Amniotic stem cell (primary cell): ENCODE measurements at regions not wholly inside any gene's neighbourhood (a gene's known extent, or its start where the extent isn't known, plus 50 kb on each side); places are given as distances from the start of the nearest gene placed in this dataset.
"Not testable (repeated sequence)": the region's sequence is repeated elsewhere in the genome, so short reads cannot be mapped to it uniquely, and the experiment has no call there.

Experiments
- DNase-seq: peaks from one replicate; lab custom pipeline; 2025; lab: John Stamatoyannopoulos, UW

DNA sequence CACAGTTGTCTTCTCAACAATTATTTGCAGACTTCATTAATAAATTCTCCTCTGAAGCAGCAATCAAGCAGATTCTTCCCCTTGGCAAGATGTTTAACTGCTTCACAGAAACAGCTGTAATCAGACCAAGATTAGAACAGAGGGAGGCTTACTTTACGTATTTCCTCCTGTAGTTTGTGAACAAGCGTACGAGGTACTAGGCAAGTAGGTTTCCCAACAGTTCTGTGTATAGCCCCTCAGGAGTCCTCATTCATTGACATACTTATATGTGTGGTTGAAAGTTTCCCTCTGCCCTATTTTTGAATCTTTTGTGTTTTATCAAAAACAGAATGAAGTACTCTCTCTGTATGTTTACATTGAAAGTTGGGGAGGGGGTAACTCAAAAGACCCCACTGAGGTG is 128.0 kb downstream of the SPATA31D1 start:
- no peak for DNase-seq

DNA sequence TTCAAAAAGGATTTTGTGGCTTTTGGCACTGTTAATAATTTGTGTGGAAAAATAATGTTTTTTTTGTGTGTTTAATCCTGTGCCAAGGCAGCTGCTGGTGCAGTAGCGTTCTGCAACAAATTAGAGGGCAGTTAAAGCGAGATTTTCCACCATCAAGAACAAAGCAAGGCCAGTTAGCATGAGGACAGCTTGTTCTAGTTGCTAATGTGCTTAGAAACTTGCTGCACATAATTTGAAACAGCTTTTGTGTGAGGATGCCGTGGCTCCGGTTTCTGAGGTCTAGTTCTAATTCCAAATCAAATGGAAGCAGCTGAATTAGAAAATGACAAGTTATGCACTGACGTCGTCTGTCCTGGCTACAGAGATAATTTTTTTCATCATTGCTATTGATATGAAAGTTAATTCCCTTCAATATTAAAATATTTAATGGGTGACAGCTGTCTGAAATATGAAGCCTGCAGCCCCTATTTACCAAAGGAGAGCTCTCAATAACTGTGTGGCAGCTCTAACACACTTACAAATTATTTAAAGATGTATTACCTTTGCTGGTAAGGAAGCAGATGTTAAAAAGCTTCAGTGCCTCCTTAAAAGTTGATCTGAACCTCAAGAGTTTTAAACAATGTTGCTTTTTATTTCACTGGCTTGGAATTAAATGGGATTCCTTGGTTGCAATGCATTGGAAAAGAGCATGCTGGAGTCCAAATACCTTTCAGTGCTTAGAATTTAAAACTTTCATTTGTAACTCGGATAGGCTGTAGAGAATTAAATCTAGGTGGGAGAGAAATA is 128.6 kb downstream of the SPATA31D1 start:
- no peak for DNase-seq

DNA sequence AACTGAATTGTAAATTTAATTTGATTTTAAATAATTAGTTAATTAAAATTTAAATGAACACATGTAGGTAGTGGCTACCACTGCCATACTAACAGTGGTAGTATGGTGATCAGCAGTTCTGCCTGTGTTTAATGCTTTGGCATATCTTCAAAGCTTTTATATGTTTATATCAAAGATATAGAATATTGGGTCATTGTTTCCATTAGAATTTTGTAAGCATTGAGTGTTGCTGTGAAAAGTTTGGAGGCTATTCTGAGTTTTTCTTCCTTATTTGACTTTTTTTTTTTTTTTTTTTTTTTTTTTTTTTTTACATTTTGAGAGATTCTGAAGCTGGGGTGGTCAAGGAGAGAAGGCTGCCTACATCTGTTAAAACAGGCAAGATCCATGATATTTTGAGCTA is 134.2 kb downstream of the SPATA31D1 start:
- no peak for DNase-seq

DNA sequence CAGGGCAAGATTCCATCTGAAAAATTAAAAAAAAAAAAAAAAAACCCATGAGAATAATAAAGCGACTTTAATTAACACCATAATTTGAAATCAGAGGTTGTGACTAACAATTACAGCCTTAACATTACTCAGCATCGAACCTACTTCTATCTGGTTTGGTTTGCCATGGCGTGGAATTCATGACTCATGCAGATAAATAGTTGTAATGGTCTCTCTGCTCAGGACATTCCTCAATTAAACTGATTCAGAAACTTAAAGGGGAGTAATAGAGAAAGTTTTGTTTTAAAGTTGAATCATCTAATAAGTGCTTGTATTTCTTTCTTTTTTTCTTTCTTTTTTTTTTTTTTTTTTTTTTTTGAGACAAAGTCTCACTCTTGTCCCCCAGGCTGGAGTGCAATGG is 135.5 kb downstream of the SPATA31D1 start:
- DNase-seq: peak; percentile 54

DNA sequence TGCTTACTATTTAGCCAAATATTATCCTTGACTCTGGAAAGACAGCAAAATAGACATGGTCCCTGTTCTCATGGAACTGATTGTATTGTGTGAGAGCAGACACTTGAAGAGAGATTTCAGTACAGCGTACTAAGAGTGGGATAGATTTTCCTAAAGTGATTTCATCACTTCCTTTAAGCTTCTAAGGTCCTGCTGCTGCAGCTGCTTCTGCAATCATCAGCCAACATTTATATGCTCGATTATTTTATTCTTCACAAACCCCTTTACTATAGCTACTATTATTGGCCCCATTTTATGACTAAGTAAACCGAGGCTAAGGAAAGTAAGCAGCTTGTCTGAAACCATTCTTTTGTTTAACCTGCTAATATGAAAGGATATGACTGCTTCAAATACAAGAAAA is 137.7 kb downstream of the SPATA31D1 start:
- DNase-seq: no peak

DNA sequence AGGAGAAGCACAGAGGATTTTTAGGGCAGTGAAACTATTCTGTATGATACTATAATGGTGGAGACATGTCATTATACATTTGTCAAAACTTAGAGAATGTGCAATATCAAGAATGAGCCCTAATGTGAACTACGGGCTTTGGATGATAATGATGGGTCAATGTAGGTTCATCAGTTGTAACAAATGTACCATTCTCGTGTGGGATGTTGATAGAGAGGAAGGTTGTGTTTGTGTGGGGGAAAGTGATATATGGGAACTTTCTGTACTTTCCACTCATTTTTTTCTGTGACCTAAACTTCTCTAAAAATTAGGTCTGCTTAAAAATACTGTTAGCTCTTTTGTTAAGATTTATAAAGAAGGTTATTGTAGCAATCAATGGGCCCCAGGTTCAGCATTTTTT is 138.9 kb downstream of the SPATA31D1 start:
- no peak for DNase-seq

DNA sequence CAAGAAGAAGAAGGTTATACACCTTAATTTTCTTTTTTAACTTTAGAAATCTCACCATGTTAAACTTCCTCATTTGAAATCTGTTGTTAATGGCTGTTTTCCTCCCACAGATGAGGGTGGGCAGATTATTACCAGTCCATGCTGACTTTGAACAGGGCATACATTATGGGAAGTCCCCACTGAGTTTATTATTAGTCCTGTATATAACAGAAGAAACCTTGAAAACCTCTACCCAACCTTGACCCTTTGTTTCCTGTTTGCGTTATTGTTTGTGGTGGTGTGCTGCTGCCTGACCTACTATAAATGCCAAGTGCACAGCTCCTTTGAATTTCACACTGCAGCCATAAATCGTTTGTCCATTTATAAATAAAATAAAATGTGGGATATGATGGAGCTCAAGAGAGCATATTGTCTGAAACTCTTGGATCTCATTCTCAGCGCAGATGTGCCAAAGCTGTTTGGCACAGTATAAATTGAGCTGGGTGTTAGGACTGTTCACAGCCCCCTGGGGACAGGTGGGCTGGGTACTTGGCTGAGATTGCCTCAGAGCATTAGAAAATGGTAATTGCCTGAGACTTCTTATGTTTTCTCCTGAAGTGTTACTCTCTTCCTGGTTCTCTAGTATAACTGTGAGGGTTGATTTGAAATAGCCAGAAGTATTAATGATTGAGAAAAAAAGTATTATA is 139.6 kb downstream of the SPATA31D1 start:
- no peak for DNase-seq

DNA sequence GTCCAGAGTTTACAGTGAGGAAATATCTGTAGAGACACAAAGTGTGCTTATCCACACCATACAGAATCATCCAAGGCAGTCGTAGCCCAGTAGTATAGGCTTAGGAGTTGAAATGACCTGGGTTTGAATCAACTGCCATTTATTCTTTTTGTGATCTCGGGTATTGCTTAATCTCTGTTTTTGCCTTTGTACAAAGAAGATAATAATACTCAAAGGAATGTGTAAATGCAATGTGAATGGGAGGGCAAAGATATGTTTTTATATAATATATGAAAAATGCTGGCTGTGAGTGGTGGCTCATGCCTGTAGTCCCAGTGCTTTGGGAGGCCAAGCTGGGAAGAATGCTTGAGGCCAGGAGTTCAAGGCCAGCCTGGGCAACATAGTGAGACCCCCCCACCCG is 141.1 kb downstream of the SPATA31D1 start:
- no peak for DNase-seq

DNA sequence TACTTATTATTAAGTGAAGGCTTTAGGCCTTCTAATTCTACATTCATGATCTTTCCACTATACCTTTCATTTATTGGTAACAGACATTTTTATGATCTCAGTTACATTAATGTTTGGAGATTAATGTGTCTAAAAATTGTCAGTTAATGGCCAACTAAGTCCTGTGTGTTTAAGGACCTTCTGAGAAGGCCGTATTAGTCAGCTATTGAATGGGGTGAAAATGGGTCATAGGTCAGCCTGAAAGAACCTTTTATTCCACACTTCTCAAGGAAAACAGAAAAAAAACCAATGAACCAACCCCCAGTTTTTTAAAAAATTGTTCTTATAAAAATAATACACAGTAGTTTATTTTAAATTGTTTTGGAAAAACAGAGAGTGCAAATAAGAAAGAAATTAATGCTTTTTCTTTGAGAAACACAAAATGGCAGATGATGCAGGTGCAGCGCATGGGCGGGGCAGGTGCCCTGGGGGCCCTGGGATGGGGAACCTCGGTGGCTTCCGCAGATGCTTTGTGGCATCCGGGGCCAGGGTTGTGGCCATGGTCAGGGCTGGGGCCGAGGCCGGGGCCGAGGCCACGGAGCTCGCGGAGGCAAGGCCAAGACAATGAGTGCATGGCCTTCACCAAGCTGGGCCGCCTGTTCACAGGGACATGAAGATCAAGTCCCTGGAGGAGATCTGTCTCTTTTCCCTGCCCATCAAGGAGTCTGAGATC is 141.9 kb downstream of the SPATA31D1 start:
- DNase-seq: no peak

DNA sequence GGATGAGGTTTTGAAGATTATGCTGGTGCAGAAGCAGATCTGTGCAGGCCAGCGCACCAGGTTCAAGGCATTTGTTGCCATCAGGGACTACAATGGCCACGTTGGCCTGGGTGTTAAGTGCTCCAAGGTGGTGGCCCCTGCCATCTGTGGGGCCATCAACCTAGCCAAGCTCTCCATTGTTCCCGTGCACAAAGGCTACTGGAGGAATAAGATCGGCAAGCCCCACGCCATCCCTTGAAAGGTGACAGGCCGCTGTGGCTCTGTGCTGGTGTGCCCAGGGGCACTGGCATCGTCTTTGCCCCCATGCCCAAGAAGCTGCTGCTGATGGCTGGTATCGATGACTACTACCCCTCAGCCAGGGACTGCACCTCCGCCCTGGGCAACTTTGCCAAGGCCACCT is 142.5 kb downstream of the SPATA31D1 start:
- no peak for DNase-seq

DNA sequence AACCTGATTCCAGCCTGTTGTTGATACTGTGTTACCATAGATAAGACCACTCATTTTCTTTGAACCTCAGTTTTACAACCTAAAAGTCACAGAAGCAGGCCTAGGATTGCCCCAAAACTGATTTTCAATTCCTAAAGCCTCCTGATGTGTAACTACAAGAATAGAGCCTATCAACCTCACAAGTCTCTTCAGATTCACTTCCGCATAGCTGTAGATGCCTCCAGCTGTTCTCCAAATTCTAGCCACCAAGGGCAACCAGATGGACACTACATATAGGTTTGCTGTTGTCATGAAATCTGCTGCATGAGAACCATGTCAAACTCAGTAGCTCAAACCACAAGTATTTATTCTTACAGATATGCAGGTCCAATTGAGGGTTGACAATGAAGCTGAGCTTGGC is 143.5 kb downstream of the SPATA31D1 start:
- no peak for DNase-seq

DNA sequence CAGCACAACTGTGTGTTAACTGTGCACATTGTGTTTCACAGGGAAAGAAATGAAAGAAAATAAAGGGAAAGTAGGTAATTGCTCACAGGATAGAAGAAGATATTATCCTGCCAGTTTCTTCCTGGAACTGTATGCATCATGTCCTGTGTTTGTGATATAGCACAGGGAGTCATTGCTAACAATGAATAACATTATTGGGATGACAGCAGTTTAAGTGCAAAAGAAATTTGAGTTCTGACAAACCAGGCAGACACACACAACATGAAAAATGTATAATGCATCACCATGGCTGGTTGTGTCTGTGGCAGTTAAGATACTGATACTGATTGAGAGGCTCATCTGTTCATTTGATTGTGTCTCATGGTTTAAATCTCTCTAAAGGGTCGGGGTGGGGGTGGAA is 145.4 kb downstream of the SPATA31D1 start:
- DNase-seq: no peak

DNA sequence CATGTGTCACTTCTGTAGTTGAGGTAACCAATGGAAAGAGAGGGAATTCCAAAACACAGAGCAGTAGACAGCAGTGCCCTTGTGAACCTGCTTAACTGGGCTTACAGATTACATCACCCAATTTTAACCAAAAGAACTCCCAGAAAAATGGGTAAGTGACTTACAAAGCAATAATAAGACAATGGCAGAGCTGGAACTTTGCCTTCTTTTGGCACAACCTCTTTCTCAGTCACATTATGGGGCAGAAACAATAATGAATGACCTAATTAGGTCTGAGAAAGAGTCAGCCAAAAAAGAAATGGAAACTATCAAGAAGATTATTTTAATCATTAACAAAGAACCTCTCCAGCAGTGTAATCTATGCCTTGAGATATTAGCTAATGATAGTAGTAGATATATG is 146.5 kb downstream of the SPATA31D1 start:
- DNase-seq: no peak

DNA sequence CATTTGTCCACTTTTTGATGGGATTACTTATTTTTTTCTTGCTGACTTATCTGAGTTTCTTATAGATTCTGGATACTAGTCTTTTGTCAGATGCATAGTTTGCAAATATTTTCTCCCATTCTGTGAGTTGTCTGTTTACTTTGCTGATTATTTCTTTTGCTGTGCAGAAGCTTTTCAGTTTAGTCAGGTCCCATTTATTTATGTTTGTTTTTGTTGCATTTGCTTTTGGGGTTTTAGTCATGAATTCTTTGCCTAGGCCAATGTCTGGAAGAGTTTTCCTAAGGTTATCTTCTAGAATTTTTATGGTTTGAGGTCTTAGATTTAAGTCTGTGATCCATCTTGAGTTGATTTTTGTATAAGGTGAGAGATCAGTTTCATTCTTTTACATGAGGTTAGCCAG is 149.5 kb downstream of the SPATA31D1 start:
- not testable (repeated sequence) for DNase-seq

DNA sequence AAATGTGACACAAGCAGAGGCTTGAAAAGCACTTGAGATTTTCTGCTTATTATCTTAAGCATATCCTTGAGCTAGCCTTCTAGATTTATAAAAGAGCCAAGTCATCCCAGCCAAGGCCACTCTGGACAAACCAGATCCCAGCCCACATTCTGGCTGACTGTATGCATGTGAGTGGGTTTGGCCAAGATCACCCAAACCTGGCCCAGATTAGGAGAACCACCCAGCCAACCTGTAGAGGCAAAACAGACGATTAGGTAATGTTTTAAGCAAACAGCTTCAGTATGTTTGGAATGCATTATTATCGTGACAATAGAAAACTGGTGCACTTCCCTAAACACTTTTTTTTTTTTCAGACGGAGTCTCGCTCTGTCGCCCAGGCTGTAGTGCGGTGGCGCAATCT is 151.9 kb downstream of the SPATA31D1 start:
- no peak for DNase-seq

DNA sequence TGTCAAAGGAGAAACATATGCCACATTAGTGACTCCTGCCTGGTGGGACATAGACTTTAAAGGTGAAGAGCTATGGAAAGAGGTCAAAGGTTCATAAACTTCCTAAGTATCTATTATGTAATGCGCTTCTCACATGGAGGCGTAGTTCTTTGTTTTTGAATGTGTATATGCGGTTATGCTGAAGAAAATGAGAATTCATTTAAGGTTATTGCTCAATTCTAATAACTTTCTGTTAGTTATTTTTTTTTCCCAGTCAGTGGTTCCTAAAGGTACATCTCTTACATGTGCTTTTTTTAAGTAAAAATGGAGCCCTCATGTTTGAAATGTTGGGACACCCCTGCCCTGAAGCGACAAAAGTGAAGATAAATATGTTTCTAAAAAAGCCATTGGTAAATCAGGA is 156.2 kb downstream of the SPATA31D1 start:
- no peak for DNase-seq

DNA sequence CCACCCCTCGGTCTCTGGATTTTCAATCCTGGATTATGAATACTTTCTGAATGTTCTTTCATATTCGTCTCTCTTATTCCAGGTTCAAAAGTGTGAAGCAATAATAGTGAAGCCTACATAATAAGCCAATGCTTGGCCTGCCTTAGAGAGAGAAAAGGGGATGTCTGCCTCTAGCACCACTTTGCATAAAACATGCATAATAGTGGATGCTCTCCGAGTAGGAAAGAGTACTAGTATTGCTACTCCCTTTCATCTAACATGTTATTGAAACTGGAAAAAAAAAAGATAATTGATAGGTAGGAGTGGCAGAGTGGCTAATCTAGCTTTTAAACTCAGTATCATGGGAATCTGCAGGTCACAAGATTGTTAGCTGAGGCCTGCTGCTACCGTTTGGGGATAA is 158.1 kb downstream of the SPATA31D1 start:
- DNase-seq: no peak

DNA sequence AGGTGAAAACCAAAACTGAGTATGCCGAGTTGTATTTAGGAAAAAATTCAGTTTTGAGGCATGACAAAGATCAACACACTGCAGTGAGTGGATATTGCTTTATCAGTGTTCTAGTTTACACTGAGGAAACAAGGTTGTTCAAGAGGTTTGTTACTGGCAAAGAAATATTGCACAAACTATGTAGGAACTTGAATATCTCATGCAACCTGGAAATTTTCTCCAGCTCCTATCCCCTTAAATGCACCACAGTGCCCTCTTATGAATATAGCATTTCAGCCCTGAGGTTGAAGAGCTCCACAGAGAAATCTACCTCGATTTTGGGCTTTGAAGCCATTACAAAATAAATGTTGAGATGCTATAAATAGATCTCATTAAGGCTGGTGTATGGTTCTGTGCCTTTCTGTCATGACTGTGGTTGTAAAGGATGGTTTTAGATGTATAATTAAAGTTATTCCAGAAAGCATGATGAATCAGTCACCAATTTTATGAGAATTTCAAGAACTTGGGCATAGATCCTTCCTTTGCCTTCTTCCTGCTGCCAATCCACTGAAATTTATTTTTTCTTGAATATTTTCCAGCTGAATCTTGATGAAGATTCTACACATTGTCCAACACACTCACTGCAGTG is 159.3 kb downstream of the SPATA31D1 start:
- DNase-seq: no peak

DNA sequence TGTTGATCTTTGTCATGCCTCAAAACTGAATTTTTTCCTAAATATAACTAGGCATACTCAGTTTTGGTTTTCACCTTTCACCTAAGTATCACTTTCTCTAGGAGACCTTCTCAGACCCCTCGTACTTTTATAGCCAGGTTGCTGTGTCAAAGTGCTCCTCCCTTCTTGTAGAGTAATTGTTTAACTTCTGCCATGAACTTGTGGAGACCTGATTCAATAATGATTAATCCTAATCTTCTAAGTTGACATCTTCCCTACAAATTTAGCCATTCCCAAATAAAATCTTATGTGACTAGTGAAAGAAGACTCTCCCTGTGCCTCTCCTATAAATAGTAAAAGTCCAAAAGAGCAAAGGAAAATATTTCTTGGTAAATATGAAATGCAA is 159.8 kb downstream of the SPATA31D1 start:
- no peak for DNase-seq

DNA sequence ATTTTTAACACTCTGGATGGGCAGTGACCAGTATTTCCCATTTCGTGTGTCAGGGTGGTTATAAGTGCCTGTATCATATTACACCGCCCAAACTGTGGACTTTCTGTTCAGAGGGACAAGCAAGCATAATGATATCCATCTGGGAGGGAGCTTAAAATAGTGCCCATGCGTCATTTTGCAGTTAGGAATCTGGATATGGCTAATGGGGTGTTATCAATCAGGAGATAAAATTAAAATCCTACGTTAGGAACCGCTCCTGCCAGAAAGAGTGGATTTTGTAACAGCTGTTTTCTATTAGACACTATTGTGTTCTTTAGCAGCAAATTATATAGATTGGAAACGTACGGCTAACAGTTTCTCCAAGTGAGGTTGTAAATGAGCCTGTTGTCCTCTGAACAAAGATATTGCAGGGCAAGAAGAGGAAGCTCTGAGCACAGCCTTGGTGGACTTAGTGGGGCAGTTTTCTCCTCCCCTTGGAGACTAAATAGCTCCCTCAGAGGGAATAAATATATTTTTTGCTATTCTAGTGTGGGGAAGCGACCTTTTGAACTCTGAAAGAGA is 160.4 kb downstream of the SPATA31D1 start:
- DNase-seq: peak; percentile 87

DNA sequence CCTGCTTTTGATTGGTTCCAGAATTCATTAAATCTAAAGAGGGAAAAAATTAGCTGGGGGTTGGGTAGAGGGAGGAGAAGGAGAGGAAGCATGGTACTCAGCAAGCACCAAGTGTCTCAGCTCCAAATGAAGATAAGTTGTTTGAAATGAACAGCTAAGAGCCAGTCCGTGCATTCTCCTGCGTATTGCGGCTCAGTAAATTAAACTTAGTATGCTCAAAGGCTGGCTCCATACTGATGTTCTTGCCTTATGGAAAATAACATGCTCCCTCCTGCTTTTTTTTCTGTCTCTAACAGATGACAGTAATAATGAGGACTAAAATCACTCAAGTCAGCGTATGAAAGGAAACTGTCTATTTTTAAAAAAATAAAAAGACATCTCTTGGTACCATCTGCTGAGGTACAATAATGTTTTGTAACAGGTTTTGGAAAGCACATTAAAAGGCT is 161.0 kb downstream of the SPATA31D1 start:
- no peak for DNase-seq

DNA sequence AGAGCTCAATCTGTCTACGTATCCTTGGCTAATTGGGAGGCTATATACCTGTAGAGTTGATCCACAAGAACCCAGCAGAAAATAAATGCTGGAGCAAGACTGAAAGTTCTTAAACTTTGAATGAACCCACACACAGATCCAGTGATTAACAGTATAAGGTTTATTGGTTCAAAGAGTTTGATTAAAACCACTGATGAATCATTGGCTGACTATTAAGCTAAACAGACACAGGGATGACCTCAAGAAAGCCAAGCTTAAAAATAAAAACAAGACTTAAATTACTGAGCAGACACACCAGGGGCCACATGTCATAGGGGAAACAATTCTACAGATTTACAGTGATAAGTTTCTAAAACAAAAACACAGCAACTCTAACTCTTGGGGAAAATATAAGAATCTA is 163.6 kb downstream of the SPATA31D1 start:
- DNase-seq: no peak
